H1 (cell line): ENCODE measurements at regions not wholly inside any gene's neighbourhood (a gene's known extent, or its start where the extent isn't known, plus 50 kb on each side); places are given as distances from the start of the nearest gene placed in this dataset.

Source experiments
- BRCA1 ChIP-seq: IDR thresholded peaks from 2 replicates; pipeline ENCODE4 v1.6.1; 2012; ENCODE audit warnings: low read depth, low read length, improper control_type of control experiment
- E2F6 ChIP-seq: IDR thresholded peaks from 2 replicates; pipeline ENCODE4 v1.6.1; 2012; ENCODE audit warnings: inconsistent platforms
- EZH2 ChIP-seq: fragments of 200-600 bp; sonication (generic); IDR thresholded peaks from 2 replicates; pipeline ENCODE4 v1.7.1; 2012; ENCODE audit warnings: low read depth, mild to moderate bottlenecking, moderate library complexity, low read length, inconsistent platforms; ENCODE audit not compliant: severe bottlenecking
- RAD21 ChIP-seq, 2 experiments: IDR thresholded peaks in 1 of 2; conservative IDR thresholded peaks in 1 of 2; 2 replicates each; pipeline ENCODE4 v1.6.1; 2011; ENCODE audit warnings: low read depth in 2 of 2, low read length in 2 of 2, improper control_type of control experiment in 1 of 2, inconsistent platforms in 1 of 2, mild to moderate bottlenecking in 1 of 2, moderate library complexity in 1 of 2
- SIRT6 ChIP-seq: IDR thresholded peaks from one replicate; pipeline ENCODE4 v1.7.1; 2012; ENCODE audit warnings: low read length, inconsistent platforms
- SP4 ChIP-seq: IDR thresholded peaks from 2 replicates; pipeline ENCODE4 v1.6.1; 2012; ENCODE audit warnings: low read length, inconsistent platforms
- TBP ChIP-seq: IDR thresholded peaks from 2 replicates; pipeline ENCODE4 v1.6.1; 2011; ENCODE audit warnings: low read depth, low read length, improper control_type of control experiment
- TF ChIP-seq, protein P1 (sequence below): fragments of 300-600 bp; sonication (generic); IDR thresholded peaks from 2 replicates; pipeline ENCODE4 v1.7.1; 2012; ENCODE audit warnings: low read length, moderate library complexity, mild to moderate bottlenecking, inconsistent platforms; ENCODE audit not compliant: insufficient replicate concordance

- TF ChIP-seq, protein P1, sequence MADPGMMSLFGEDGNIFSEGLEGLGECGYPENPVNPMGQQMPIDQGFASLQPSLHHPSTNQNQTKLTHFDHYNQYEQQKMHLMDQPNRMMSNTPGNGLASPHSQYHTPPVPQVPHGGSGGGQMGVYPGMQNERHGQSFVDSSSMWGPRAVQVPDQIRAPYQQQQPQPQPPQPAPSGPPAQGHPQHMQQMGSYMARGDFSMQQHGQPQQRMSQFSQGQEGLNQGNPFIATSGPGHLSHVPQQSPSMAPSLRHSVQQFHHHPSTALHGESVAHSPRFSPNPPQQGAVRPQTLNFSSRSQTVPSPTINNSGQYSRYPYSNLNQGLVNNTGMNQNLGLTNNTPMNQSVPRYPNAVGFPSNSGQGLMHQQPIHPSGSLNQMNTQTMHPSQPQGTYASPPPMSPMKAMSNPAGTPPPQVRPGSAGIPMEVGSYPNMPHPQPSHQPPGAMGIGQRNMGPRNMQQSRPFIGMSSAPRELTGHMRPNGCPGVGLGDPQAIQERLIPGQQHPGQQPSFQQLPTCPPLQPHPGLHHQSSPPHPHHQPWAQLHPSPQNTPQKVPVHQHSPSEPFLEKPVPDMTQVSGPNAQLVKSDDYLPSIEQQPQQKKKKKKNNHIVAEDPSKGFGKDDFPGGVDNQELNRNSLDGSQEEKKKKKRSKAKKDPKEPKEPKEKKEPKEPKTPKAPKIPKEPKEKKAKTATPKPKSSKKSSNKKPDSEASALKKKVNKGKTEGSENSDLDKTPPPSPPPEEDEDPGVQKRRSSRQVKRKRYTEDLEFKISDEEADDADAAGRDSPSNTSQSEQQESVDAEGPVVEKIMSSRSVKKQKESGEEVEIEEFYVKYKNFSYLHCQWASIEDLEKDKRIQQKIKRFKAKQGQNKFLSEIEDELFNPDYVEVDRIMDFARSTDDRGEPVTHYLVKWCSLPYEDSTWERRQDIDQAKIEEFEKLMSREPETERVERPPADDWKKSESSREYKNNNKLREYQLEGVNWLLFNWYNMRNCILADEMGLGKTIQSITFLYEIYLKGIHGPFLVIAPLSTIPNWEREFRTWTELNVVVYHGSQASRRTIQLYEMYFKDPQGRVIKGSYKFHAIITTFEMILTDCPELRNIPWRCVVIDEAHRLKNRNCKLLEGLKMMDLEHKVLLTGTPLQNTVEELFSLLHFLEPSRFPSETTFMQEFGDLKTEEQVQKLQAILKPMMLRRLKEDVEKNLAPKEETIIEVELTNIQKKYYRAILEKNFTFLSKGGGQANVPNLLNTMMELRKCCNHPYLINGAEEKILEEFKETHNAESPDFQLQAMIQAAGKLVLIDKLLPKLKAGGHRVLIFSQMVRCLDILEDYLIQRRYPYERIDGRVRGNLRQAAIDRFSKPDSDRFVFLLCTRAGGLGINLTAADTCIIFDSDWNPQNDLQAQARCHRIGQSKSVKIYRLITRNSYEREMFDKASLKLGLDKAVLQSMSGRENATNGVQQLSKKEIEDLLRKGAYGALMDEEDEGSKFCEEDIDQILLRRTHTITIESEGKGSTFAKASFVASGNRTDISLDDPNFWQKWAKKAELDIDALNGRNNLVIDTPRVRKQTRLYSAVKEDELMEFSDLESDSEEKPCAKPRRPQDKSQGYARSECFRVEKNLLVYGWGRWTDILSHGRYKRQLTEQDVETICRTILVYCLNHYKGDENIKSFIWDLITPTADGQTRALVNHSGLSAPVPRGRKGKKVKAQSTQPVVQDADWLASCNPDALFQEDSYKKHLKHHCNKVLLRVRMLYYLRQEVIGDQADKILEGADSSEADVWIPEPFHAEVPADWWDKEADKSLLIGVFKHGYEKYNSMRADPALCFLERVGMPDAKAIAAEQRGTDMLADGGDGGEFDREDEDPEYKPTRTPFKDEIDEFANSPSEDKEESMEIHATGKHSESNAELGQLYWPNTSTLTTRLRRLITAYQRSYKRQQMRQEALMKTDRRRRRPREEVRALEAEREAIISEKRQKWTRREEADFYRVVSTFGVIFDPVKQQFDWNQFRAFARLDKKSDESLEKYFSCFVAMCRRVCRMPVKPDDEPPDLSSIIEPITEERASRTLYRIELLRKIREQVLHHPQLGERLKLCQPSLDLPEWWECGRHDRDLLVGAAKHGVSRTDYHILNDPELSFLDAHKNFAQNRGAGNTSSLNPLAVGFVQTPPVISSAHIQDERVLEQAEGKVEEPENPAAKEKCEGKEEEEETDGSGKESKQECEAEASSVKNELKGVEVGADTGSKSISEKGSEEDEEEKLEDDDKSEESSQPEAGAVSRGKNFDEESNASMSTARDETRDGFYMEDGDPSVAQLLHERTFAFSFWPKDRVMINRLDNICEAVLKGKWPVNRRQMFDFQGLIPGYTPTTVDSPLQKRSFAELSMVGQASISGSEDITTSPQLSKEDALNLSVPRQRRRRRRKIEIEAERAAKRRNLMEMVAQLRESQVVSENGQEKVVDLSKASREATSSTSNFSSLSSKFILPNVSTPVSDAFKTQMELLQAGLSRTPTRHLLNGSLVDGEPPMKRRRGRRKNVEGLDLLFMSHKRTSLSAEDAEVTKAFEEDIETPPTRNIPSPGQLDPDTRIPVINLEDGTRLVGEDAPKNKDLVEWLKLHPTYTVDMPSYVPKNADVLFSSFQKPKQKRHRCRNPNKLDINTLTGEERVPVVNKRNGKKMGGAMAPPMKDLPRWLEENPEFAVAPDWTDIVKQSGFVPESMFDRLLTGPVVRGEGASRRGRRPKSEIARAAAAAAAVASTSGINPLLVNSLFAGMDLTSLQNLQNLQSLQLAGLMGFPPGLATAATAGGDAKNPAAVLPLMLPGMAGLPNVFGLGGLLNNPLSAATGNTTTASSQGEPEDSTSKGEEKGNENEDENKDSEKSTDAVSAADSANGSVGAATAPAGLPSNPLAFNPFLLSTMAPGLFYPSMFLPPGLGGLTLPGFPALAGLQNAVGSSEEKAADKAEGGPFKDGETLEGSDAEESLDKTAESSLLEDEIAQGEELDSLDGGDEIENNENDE = no peak
- TF ChIP-seq SP4 (no peak), SIRT6 (no peak), BRCA1 (no peak), RAD21 (IDR thresholded peaks at IDR 0.05 in 1 of 2, conservative IDR thresholded peaks at IDR 0.05 in 1 of 2; ENCODE audit: low read depth in 2 of 2, low read length in 2 of 2) (no peak), E2F6 (no peak), EZH2 (no peak), TBP (no peak)
- TF ChIP-seq, all 59 proteins: peak for 0
These were observed 162.9 kb upstream of the SIX2 start (continued) for GRCh38 chr2:45172142-45172541.
